GM10266 (cell line): ENCODE measurements at regions not wholly inside any gene's neighbourhood (a gene's known extent, or its start where the extent isn't known, plus 50 kb on each side); places are given as distances from the start of the nearest gene placed in this dataset.

ENCODE experiments used
- DNase-seq: peaks from one replicate; pipeline ENCODE4 v3.0.0; 2012; ENCODE audit errors: extremely low spot score
- TF ChIP-seq, protein P1 (sequence below): IDR thresholded peaks from 2 replicates; pipeline ENCODE4 v1.5.1; 2012; ENCODE audit warnings: mild to moderate bottlenecking, low read depth; ENCODE audit not compliant: control insufficient read depth, insufficient read depth; ENCODE audit errors: missing control alignments

DNA sequence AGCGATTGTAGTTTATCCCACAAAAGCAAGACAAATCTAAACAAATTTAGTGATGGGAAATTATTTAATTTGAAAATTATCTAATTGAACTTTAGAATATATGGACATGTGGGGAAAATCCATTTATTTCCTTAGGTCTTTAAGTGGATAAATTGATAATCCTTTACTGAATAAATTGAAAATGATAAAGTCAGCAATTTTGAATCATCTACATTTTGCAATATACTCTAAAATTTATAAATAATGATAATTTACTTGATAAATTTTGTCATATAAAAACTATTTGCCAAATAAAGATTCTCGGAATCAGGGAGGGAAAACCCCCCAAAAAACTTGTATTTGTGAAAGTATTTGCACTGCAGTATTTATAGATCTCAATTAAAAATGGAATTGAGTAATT lies 875.3 kb upstream of the SLITRK5 start:
- DNase-seq, result no peak

DNA sequence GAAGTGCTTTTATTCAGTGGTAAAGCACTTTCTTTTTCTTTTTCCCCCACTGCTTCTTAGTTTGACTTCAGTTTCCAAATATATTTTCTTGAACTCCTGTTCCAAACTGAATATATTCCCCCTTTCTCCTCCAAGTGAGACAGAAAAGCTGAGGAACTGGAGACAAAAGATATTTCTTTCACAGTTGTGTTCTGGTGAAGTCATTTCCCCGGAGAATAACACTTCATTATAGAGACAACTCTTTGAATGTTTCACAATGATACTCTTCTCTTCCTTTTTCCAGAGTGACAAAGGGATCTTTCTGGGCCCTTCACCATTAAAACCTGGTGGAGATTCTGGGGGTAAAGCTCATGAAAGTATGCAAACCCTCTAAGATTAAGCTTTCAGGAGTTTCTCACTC lies 860.8 kb upstream of the SLITRK5 start:
- TF ChIP-seq, protein P1, sequence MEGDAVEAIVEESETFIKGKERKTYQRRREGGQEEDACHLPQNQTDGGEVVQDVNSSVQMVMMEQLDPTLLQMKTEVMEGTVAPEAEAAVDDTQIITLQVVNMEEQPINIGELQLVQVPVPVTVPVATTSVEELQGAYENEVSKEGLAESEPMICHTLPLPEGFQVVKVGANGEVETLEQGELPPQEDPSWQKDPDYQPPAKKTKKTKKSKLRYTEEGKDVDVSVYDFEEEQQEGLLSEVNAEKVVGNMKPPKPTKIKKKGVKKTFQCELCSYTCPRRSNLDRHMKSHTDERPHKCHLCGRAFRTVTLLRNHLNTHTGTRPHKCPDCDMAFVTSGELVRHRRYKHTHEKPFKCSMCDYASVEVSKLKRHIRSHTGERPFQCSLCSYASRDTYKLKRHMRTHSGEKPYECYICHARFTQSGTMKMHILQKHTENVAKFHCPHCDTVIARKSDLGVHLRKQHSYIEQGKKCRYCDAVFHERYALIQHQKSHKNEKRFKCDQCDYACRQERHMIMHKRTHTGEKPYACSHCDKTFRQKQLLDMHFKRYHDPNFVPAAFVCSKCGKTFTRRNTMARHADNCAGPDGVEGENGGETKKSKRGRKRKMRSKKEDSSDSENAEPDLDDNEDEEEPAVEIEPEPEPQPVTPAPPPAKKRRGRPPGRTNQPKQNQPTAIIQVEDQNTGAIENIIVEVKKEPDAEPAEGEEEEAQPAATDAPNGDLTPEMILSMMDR, result no peak
- no peak for DNase-seq

More for the DNA sequence above, 875.3 kb upstream of the SLITRK5 start:
- TF ChIP-seq, protein P1, result no peak

DNA sequence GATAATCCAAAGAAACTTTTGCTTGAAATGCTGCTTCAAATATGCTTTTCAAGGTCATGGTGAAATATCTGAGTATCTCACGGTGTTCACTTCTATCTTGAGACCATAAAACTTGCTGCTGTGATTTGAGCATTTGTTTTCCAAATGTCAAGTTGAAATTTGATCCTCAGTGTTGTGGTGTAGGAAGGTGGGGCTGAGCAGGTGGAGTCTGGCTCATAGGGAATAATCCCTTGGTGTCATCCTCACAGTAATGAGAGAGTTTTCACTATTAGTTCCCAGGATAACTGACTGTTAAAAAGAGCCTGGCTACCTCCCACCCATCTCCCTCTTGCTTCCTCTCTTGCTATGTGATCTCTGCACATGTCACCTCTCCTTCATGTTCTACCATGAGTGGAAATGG lies 858.0 kb upstream of the SLITRK5 start:
- no peak for DNase-seq
- TF ChIP-seq, protein P1, result no peak

DNA sequence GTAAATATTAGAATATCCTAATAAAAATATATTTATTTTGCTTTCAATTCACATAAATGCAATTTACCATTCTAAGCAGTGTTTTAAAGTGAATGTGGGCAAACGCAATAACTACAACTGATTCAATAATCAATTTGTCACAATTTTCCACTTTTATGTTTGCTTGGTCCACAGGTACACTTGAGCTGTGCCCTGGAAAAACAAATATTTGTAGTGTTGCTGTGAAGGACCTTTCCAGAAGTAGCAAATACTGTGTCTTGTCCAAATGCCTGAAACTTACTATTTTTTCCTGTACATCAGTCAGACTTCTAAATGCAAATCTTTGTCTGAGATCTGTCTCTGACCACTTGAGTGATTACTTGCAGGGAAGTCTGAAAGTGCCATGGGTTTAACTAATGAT lies 845.8 kb upstream of the SLITRK5 start:
- TF ChIP-seq, protein P1, result no peak
- no peak for DNase-seq

DNA sequence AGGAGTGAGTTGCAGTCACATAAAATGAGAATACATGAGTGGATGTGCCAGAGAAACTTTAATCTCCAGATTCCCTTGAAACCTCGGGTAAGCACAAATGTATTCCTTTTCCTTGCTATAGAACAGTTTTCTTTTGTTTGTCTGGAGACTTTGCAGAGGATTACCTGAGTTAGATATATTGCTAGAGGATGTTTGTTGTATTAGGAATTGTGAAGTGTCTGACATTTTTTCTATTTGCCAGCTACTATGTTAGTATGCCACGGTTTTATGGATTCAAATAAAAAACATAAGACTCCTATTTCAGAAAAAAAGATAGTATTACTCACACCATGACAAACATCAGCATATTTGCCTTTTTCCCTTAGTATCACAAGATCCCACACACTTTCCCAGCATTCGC lies 844.9 kb upstream of the SLITRK5 start:
- TF ChIP-seq, protein P1, result no peak
- DNase-seq, result no peak

DNA sequence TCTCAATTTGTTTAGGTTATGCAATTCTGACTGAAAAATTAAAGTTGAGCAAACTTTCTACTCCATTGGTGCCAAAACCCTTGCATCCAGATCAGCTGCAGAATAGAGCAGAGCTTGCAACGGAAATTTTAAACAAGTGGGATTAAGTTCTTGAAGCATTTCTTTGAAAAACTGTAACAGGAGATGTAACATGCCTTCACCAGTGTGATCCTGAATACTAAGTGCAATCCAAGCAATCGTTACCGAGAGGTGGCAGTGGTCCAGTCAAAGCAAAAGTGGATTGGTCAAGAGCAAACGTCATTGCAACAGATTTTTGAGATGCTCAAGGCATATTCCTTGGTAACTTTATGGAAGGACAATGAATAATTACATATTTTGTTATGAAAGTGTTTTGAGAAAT lies 841.1 kb upstream of the SLITRK5 start:
- DNase-seq, result no peak
- TF ChIP-seq, protein P1, result no peak

DNA sequence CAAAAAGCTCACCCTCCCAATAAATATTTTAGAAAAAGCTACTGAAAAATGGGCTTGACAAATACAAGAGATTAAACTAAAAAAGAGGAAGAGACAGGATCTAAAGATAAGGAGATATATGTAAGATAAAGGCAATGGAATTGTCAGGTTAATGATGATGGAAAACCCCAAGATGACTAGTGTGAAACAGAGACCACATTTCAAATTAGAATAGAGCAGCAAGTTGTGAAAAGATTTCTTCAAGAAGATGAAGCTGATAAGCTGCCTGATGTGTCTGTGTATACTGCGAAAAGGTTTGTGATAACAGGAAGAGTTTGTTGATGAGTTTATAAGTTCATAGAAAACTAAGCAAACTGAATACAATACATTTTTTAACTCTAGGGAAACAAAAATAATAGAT lies 840.1 kb upstream of the SLITRK5 start:
- TF ChIP-seq, protein P1, result no peak
- DNase-seq, result no peak
